LoVo (cell line): ENCODE measurements at regions not wholly inside any gene's neighbourhood (a gene's known extent, or its start where the extent isn't known, plus 50 kb on each side); places are given as distances from the start of the nearest gene placed in this dataset.
"Not testable (repeated sequence)": the region's sequence is repeated elsewhere in the genome, so short reads cannot be mapped to it uniquely, and the experiment has no call there.

Experiments
- DNase-seq: peaks from one replicate; pipeline ENCODE4 v3.0.0-alpha.2; 2016; ENCODE audit warnings: low spot score

GRCh38 chr13:111589992-111590391 lies 269.6 kb downstream of the TEX29 start:
- DNase-seq: no peak

GRCh38 chr13:111590796-111591195 lies 270.4 kb downstream of the TEX29 start:
- no peak for DNase-seq

- DNase-seq: not testable (repeated sequence)
Observed at GRCh38 chr13:111593490-111593889, 273.0 kb downstream of the TEX29 start.

- no peak for DNase-seq
Observed at GRCh38 chr13:111594606-111595005, 274.2 kb downstream of the TEX29 start.

- no peak for DNase-seq
Observed at GRCh38 chr13:111595276-111595675, 274.8 kb downstream of the TEX29 start.

- no peak for DNase-seq
Observed at GRCh38 chr13:111595791-111596190, 275.3 kb downstream of the TEX29 start.

- no peak for DNase-seq
Observed at GRCh38 chr13:111597191-111597611, 276.8 kb downstream of the TEX29 start.

- no peak for DNase-seq
Observed at GRCh38 chr13:111597618-111598017, 277.2 kb downstream of the TEX29 start.

GRCh38 chr13:111598747-111599146 lies 278.3 kb downstream of the TEX29 start:
- DNase-seq: no peak

- DNase-seq: no peak
Observed at GRCh38 chr13:111599791-111600190, 279.3 kb downstream of the TEX29 start.

GRCh38 chr13:111602874-111603273 lies 282.4 kb downstream of the TEX29 start:
- DNase-seq: no peak

GRCh38 chr13:111604097-111604496 lies 283.7 kb downstream of the TEX29 start:
- no peak for DNase-seq

GRCh38 chr13:111608556-111608955 lies 288.1 kb downstream of the TEX29 start:
- DNase-seq: no peak

GRCh38 chr13:111609631-111610030 lies 289.2 kb downstream of the TEX29 start:
- no peak for DNase-seq

GRCh38 chr13:111610081-111610480 lies 289.6 kb downstream of the TEX29 start:
- DNase-seq: no peak

GRCh38 chr13:111610879-111611278 lies 290.4 kb downstream of the TEX29 start:
- DNase-seq: no peak

- DNase-seq: no peak
Observed at GRCh38 chr13:111611651-111612050, 291.2 kb downstream of the TEX29 start.

GRCh38 chr13:111612886-111613285 lies 292.4 kb downstream of the TEX29 start:
- DNase-seq: no peak

GRCh38 chr13:111614009-111614408 lies 293.6 kb downstream of the TEX29 start:
- no peak for DNase-seq

- no peak for DNase-seq
Observed at GRCh38 chr13:111614613-111615012, 294.2 kb downstream of the TEX29 start.

- DNase-seq: no peak
Observed at GRCh38 chr13:111616203-111616602, 295.8 kb downstream of the TEX29 start.

GRCh38 chr13:111620166-111620565 lies 299.7 kb downstream of the TEX29 start:
- DNase-seq: no peak

- no peak for DNase-seq
Observed at GRCh38 chr13:111620586-111620985, 300.1 kb downstream of the TEX29 start.

- no peak for DNase-seq
Observed at GRCh38 chr13:111621164-111621563, 300.7 kb downstream of the TEX29 start.

GRCh38 chr13:111622051-111622531 lies 301.6 kb downstream of the TEX29 start:
- no peak for DNase-seq
